ENCODE measurements at regions not wholly inside any gene's neighbourhood (a gene's known extent, or its start where the extent isn't known, plus 50 kb on each side); places are given as distances from the start of the nearest gene placed in this dataset.

DNA sequence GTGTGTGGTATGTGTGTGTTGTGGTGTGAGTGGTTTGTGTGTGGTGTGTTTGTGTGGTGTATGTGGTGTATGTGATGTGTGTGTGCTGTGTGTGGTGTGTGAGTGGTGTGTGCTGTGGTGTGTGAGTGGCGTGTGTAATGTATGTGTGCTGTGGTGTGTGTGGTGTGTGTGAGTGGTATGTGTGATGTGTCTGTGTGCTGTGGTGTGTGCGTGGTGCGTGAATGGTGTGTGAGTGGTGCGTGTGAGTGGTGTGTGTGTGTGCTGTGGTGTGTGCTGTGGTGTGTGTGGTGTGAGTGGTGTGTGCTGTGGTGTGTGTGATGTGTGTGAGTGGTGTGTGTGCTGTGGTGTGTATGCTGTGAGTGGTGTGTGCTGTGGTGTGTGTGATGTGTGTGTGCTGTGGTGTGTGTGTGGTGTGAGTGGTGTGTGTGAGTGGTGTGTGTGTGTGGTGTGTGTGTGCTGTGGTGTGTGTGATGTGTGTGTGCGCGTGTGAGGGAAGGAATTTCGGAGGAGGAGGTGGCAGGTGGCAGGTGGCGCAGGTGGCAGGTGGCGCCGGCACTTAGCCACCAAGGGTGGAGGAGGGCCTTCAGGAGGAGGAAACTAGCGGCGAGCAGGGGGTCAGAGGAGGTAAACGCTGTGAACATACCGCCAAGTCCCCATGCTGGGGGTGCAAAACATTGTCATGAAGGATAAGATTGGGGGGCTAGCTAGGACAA is 191.8 kb downstream of the MELK start:
- no peak for DNase-seq

- DNase-seq, result no peak
These were observed 192.3 kb downstream of the MELK start for GRCh38 chr9:36765077-36765390.

- peak; percentile 95 for DNase-seq
These were observed 193.0 kb downstream of the MELK start for GRCh38 chr9:36765468-36766341.

DNA sequence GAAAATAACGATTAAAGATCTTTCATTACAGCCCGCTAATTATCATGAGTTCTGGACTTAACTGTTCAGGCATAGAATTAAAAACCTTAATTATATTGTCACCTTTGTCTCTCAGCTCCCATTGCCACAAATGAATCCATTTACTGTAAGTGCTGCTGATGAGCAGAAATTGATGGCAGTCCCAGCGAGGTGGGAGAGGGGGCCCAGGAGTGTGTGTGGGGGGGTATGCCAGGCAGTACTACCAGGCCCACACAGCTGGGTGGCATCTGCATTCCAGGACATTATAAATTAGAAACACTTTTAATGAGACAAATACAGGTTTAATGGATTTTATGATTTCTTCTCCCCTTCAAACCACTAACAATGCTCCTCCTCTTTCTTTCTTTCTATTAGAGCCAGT is 196.0 kb downstream of the MELK start:
- DNase-seq, result no peak

DNA sequence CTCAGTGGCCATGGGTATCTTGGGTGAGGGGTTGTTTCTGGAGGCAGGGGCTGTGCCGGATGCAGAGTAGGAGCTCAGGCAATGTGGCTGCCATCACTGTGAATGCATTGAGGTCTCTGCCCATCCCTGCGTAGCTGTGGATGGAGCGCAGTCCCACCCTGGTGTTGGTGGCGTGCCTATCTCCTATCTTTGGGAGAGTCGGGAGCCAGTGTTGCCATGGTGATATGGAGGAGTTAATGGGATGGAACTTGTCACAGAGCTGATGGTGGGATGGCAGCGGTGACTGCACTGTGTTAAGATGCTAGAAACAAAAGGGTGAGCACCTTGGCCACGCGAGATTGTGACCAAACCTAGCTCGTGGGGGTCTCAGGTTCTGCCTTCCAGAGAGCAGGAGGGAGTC is 197.3 kb downstream of the MELK start:
- DNase-seq, result no peak

DNA sequence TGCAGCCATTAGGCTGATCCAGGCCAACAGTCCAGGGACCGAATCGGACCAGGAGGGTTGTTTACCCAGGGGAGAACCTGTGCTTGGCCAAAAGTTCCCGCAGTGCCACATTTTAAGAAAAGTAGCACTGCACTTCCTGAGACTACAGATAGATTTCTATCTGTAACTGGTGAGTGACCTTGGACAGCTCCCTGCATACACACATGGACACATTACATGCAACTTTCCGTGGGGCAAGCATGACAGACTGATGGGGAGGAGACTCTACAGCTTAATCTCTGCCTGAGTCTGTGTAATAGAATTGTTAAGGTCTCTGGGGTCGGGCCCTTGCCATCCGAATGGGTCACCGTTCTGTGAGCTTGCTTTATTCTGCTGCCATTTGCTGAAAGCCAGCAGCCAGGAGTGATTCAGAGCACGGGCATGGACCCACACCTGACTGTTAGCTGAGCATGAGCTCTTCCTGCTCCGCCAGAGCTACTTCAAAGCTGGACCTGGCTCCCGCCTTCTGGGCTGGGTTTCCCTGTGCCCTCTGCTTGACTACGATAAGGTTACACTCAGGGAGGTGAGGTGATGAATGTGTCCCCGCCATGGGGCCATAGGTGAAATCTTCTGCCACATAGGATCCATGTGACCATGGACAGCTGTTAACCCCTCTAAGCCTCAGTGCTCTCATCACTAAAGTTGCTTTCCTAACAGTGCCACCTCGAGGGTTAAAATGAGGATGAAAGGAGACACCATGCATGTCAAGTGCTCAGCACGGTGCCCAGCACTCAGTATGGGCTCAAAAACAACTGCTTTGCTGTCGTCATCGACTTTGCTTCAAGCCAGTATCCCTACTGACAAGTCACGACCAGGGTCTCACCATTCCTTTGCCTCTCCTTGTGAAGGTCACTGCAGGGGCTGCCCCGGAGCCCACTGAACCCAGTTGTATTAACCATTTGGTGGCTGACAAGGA is 200.0 kb downstream of the MELK start:
- no peak for DNase-seq

DNA sequence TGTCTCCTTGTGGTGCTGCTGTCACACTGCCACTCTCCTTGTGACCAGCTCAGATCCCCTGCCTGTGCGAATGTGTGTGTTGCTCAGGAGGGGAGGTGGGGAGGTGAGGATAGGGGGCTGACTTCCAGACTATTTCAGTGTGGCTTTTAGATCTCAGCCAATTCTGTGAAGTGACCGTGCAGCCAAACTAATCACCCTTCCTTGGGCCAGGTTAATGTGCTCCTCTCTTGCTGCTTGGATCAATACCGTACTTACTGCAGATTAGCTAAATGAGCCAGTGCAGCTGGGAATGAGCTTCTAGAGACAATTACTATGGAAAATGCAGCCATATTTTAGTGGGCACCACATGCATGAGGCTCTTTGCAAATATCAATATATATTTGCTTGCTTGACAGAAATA is 206.0 kb downstream of the MELK start:
- no peak for DNase-seq

DNA sequence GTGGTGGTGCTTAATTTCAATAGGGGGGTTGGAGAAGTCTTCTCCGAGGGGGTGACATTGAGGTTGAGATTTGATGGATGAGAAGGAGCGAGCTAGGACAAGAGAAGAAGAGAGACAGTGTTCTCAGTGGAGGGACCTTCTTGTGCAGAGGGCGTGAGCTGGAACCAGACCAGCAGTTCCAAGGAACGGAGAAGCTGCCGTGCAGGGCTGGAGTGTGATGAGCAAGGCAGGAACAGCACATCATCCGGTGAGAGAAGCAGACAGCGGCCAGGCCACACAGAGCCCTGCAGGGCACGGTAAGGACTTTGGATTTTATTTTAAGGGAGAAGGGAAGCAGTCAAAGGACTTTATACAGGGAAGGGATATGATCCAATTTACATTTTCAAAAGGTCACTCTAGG is 206.9 kb downstream of the MELK start:
- no peak for DNase-seq

GRCh38 chr9:36780186-36780585 is 207.5 kb downstream of the MELK start:
- no peak for DNase-seq

GRCh38 chr9:36781533-36781932 is 208.8 kb downstream of the MELK start:
- no peak for DNase-seq
